HG02943 (cell line): ENCODE measurements at regions not wholly inside any gene's neighbourhood (a gene's known extent, or its start where the extent isn't known, plus 50 kb on each side); places are given as distances from the start of the nearest gene placed in this dataset.
"Not testable (repeated sequence)": the region's sequence is repeated elsewhere in the genome, so short reads cannot be mapped to it uniquely, and the experiment has no call there.

Experiments used
- ATAC-seq: cut with Tn5 transposase; IDR thresholded peaks from one replicate; pipeline ENCODE4 v1.9.1; 2021; ENCODE audit warnings: mild to moderate bottlenecking, low read depth, moderate library complexity; ENCODE audit not compliant: unreplicated experiment

DNA sequence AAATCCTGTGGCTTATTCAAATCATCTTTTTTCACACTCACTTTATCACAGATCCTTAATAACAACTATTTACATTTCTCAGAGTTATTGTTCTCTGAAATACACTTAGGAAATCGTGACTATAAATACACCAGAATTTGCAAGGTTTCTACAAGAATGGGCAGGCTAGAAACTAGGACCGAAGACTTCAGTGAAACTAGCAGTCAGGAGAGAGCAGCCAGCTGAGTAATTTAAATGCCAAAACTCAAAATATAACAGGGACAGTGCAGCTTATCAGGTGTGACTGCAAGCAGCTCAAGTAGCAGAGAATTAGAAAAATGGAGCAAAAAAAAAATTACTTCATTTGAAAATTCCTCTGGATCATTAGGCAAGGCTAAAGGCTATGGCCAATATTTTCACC, 719.3 kb upstream of the ZNF608 start:
- no peak for ATAC-seq

DNA sequence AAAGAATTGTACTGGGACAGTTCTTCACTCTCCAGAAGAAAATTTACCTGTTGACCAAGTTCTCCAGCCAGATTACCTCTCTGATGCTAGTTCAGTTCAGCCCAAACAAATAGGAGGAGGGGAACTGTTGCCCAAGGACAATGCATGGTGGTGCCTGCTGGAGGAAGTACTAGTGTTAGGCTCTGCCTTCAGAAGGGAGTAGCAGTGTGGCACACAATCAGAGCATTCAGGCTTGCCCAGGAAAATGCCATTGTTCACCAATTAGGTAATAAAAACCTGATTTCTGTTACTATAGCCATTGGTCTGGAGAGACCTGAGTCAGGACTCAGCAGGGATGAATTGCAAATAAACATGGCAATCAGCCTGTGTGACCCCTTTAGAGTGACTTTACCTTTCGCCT, 720.8 kb upstream of the ZNF608 start:
- ATAC-seq = no peak

DNA sequence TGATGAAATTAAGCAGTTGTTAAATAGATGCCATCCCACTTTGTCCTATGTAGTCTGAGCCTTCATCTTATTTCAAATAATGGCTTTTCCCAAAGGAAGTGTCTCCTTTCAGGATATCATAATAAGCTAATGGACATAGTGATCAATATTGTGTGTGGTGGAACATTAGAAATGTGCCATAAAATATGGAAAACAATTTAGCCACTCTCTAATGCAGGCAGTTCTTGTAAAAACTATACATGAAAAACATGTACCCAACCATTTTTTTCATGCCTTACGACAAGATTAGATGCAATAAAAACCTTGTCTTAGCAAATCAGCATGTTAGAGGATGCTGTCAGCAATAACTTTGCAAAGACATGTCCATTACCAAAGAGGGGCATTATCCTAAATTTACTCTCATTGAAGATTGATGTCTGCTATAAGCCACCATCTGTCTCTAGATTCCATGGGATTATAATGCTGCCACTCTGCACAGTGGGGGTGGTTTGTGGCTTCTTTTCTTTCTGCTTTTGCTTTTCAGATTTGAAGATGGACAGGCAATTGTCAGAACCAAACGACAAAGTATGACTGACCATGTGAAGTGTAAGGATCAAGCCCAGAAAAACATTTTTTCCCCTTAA, 724.0 kb upstream of the ZNF608 start:
- no peak for ATAC-seq

DNA sequence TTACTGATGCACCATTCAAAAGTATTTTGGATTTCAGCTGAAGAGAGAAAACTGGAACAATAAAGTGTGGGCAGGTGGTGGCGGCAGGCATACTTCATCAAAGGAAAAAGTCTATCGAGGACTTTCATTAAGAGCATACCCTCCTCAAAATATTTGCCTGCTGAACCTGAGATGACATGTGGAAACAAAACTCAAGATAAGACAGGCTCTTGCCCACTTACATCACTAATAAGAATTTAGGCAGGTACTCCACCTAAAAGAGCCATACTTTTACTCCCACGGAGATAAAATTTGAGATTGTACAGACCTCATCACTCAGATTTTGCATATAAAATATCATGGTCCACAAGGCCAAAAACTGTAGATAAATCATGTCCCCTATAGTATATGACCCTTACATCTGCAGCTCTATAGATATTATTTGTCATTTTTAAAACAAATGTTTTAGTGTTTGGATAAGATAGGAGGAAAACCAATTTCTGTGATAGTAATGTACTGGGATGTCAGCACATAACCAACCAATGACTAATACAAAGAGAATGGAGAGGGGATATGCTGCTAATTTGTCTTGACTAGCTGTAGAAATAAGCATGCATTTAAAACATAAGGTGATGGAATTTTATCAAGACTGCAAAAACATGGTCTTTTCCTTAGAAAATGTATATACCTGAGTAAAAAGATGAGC, 730.6 kb upstream of the ZNF608 start:
- ATAC-seq = no peak

- no peak for ATAC-seq
Measured at GRCh38 chr5:125477586-125477975, 731.1 kb upstream of the ZNF608 start.

DNA sequence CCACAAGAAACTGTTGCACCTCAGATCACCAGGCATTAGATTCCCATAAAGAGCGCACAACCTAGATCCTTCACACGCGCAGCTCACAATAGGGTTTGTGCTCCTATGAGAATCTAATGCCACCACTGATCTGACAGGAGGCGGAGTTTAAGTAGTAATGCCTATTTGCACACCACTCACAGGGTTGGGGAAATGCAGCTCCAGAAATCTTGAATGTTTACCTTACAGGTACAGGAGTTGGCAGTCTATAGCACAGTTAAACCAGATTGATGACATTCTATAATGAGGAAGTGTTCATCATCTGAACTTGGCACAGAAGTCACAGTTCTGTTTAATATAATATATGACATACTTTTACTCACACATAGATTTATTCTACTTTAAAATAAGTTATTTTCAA, 732.2 kb upstream of the ZNF608 start:
- ATAC-seq = no peak

DNA sequence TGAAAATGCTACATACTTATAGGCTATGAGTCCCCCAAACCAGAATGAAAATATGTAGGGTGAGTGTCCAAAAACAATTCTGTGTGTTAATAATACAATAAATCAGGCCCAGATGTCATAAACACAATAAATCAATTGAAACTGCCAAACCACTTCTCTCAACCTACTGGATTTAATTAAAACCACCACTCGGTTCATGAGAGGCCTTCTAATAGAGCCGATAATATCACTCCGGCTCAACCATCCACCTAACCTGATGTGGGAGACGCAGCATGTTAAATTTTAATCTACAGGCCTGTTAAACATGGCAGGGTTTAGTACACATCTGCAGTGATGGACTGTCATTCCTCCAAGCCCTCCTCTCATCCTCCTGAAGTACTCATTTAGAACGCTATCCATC, 734.5 kb upstream of the ZNF608 start:
- ATAC-seq = no peak

GRCh38 chr5:125481506-125482465, 735.3 kb upstream of the ZNF608 start:
- ATAC-seq = no peak

GRCh38 chr5:125483609-125484008, 737.2 kb upstream of the ZNF608 start:
- no peak for ATAC-seq

DNA sequence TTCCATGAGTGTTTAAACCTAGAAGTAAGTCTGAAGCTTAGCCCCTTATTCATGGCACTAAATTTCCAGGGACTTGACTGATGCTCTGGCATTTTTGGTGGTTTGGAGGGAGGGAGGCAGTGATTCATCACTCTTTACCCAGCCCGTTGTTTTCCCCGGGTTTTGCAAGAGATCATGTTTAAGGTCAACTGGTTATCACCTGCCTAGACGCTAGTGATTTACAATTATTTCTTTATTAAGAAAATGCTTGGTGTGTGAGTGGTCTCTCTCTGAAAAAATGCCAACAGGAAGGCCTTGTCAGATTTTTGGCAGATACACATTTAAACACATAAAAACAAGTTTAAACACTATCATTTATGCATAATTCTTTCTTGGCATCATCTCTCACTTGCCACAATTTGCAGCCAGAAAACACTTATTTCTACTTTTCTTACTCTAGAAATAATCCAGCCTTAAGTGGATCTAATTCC, 737.9 kb upstream of the ZNF608 start:
- ATAC-seq = no peak

DNA sequence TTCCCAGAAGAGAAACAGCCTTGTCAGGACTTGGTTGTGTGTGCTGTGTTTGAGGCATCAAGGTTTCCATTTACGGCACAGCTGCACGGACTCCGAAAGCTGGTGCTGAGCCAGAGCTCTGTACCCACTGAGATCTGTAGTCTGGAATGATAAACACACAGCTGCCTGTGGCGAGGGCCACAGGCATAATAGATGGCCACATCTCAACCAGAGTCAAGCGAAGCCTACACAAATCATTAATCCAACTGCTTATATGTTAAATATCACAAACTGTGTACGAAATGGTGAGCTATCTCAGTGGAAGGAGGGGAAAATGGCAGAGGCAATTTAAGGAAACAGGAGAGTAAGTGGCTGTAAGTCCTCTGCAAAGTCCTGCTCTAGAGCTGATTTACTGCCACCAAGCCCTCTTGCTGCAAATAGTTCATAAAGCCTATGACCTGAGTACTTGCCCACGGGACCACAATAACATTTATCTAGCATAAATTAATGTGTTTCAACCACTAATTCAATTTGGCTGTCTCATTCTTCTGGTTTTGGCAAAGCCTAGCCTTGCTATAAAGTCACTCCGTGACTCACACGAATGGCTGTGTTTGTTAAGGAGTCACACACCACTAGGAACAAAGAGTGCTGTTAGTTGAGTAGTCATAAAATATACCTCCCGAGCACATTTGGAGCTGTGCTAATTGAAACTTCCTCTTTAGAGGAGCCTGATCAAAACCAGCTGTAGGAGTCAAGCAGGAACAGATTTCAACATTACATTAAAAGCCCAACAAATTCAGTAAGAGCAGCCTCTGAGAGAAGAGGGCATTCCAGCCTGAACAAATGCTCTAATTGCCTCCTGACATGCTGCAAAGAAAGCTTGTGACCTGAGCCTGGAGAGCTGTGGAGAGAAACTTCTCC, 738.6 kb upstream of the ZNF608 start:
- ATAC-seq = no peak

DNA sequence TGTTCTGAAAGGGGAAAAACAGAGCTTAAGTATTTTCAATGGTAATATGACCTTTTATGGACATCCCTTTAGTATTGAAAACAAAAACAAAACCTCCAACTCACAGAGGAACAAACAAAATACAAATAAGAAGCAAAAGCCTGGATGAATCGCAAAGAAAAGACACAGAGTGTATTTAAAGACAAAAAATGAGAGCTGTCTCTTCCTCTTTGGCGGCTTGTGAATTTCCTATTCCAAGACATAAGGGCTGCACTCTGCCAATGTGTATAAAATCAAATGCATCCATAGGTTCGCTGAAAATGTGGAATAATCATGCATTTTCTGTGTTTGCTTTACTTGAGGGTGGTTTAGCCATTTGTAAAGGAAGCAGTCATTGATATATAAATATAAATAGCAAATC, 739.3 kb upstream of the ZNF608 start:
- no peak for ATAC-seq

- no peak for ATAC-seq
Measured at GRCh38 chr5:125486634-125487033, 740.2 kb upstream of the ZNF608 start.

- no peak for ATAC-seq
Measured at GRCh38 chr5:125487231-125487630, 740.8 kb upstream of the ZNF608 start.

GRCh38 chr5:125487652-125488051, 741.2 kb upstream of the ZNF608 start:
- not testable (repeated sequence) for ATAC-seq

DNA sequence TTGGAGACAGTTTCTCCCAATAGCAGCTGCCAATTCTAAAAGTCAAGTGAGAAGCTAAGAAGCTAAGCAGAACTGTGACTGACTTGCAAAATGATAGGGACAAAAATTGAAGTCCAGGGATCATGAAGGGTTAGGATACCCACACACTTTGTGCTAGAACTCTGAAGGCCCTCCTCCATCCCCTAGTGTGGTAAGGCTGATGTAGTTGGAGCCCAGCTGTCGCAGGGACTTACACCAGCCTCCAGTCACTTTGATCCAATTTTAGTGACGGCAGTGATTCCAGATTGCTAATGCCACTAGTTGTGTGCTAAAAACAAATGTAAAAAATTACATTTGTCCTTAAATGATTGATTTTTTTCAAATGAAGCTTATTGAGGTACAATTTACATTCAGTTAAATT, 742.7 kb upstream of the ZNF608 start:
- ATAC-seq = no peak

- ATAC-seq = no peak
Measured at GRCh38 chr5:125491986-125492492, 745.6 kb upstream of the ZNF608 start.

DNA sequence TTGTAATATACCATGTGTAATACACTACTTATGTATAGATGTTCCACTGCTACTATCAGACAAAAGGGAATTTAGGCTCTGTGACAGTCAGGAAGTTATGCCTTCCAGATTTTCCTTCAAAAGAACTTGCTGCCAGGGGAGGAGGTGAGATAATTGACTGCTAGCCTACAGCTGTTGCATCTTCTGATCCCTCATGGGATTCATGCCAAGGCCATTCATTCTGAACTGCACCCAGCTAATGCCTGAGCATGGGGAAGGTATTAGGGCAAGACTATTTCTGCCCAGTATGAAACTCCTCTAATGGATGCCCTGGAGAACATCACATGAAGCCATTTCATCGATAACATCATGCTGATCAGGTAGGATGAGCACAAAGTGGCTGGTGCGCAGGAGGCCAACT, 746.5 kb upstream of the ZNF608 start:
- ATAC-seq = no peak

DNA sequence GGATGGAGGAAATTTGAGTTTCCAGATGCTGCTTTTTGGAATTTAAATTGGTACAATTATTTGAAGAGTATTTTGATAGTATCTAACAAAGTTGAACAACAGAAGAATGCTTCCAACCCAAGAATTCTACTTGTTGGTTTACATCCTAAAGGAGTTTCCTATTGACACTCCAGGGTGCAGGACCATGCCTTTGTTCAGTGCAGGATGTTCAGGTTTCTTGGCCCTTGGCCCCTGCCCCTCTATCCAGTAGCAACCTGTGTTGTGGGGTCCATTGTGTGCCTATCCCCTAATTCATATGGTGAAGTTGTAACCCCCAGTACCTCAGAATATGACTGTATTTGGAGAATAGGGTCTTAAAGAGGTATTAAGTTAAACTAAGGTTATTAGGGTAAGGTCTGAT, 750.0 kb upstream of the ZNF608 start:
- no peak for ATAC-seq

- no peak for ATAC-seq
Measured at GRCh38 chr5:125497651-125498050, 751.2 kb upstream of the ZNF608 start.
